Neural progenitor cell (in vitro differentiated cells): ENCODE measurements at regions not wholly inside any gene's neighbourhood (a gene's known extent, or its start where the extent isn't known, plus 50 kb on each side); places are given as distances from the start of the nearest gene placed in this dataset.

Experiments used
- DNase-seq: peaks from one replicate; pipeline ENCODE4 v3.0.0-alpha.2; 2016; ENCODE audit warnings: low spot score
- H2AFZ ChIP-seq: fragments of 200-600 bp; sonication (generic); replicated peaks from 2 replicates; pipeline ENCODE4 v1.6.1; 2016; ENCODE audit warnings: antibody characterized with exemption
- H3F3A ChIP-seq: fragments of 200-600 bp; sonication (generic); 2 replicates; pipeline ENCODE4 v1.6.1; 2016; ENCODE audit warnings: antibody characterized with exemption, low read depth
- H3K27ac ChIP-seq: fragments of 200-600 bp; sonication (generic); 2 replicates; pipeline ENCODE4 v1.5.1; 2016; ENCODE audit warnings: mild to moderate bottlenecking
- H3K27me3 ChIP-seq: fragments of 200-600 bp; sonication (generic); 2 replicates; pipeline ENCODE4 v1.6.1; 2016; ENCODE audit warnings: mild to moderate bottlenecking, moderate library complexity
- H3K36me3 ChIP-seq: fragments of 200-600 bp; sonication (generic); 2 replicates; pipeline ENCODE4 v1.5.1; 2016
- H3K4me1 ChIP-seq: fragments of 200-600 bp; sonication (generic); 2 replicates; pipeline ENCODE4 v1.6.1; 2016; ENCODE audit warnings: mixed run types
- H3K4me2 ChIP-seq: fragments of 200-600 bp; sonication (generic); 2 replicates; pipeline ENCODE4 v1.6.1; 2016
- H3K4me3 ChIP-seq: fragments of 200-600 bp; sonication (generic); 2 replicates; pipeline ENCODE4 v1.5.1; 2016
- H3K79me2 ChIP-seq: fragments of 200-600 bp; sonication (generic); 2 replicates; pipeline ENCODE4 v1.6.1; 2016; ENCODE audit warnings: low read depth
- H3K9ac ChIP-seq: fragments of 200-600 bp; sonication (generic); 2 replicates; pipeline ENCODE4 v1.6.1; 2016
- H3K9me3 ChIP-seq: fragments of 200-600 bp; sonication (generic); 2 replicates; pipeline ENCODE4 v1.5.1; 2016; ENCODE audit warnings: low read depth
- H4K20me1 ChIP-seq: fragments of 200-600 bp; sonication (generic); 2 replicates; pipeline ENCODE4 v1.6.1; 2016; ENCODE audit warnings: low read depth
- H3K27ac Mint-ChIP-seq: 3 replicates; pipeline ENCODE4 v1.8.0; 2021; ENCODE audit warnings: mixed read lengths
- H3K27me3 Mint-ChIP-seq: 2 replicates; pipeline ENCODE4 v1.8.0; 2022; ENCODE audit warnings: low read depth, mild to moderate bottlenecking, inconsistent platforms, moderate library complexity, mixed read lengths; ENCODE audit not compliant: insufficient read depth
- H3K36me3 Mint-ChIP-seq: 3 replicates; pipeline ENCODE4 v1.8.0; 2021; ENCODE audit warnings: mixed read lengths
- H3K4me1 Mint-ChIP-seq: 3 replicates; pipeline ENCODE4 v1.8.0; 2021; ENCODE audit warnings: mixed read lengths
- H3K4me3 Mint-ChIP-seq: 3 replicates; pipeline ENCODE4 v1.8.0; 2021; ENCODE audit warnings: mild to moderate bottlenecking, moderate library complexity, mixed read lengths
- H3K9me3 Mint-ChIP-seq: 3 replicates; pipeline ENCODE4 v1.8.0; 2020; ENCODE audit warnings: mixed read lengths
- EZH2 ChIP-seq: fragments of 200-600 bp; sonication (generic); IDR thresholded peaks from 2 replicates; pipeline ENCODE4 v1.6.1; 2017; ENCODE audit warnings: antibody characterized with exemption, mild to moderate bottlenecking, moderate library complexity
- EZH2phosphoT487 ChIP-seq: fragments of 200-600 bp; sonication (generic); IDR thresholded peaks from 2 replicates; pipeline ENCODE4 v1.6.1; 2017; ENCODE audit warnings: antibody characterized with exemption
- TF ChIP-seq, protein P1 (sequence below): fragments of 200-600 bp; sonication (generic); IDR thresholded peaks from 2 replicates; pipeline ENCODE4 v1.5.1; 2017; ENCODE audit warnings: antibody characterized with exemption, mild to moderate bottlenecking

DNA sequence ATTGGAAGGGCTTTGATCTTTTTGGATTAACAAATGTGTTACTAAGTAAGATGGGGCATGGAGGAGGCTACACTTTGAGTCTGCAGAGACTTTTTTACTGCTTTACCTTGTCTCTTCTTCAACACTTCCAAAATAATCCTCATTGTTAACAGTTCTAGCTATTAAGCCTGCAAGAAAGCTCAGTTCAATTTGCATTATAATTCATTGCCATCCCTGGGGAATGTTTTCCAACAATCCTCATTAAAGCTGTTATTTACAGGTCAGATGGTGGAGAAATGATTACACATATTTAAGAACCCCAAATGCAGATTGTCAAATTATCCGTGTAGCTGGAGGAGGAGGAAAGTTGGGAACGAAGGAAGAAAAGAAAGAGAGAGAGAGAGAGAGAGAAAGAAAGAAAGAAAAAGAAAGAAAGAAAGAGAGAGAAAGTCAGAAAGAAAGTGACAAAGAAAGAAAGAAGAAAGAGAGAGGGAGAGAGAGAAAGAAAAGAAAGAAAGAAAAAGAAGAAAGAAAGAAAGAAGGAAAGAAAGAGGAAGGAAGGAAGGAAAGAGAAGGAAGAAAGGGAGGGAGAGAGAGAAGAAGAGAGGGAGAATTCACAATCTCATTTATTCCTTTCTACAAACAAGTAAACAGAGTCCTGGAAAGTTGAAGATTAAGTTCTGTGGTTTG is 443.9 kb downstream of the INSC start:
- Histone ChIP-seq H4K20me1 (no peaks in the 10 kb centered on the region), H3K9ac (no peak overlapping the region), H3K36me3 (no peaks in the 10 kb centered on the region), H3K4me2 (peak overlapping the region; percentile 52), H3F3A (peaks cover 55% of the 10 kb centered on the region), H3K4me1 (peaks cover 67% of the 10 kb centered on the region), H3K27me3 (no peaks in the 10 kb centered on the region), H3K4me3 (peak overlapping the region; percentile 1), H2AFZ (no peak overlapping the region), H3K9me3 (no peaks in the 10 kb centered on the region), H3K27ac (peak overlapping the region; percentile 8), H3K79me2 (peaks cover 73% of the 10 kb centered on the region)
- Mint-ChIP-seq H3K27ac (no peak overlapping the region), H3K27me3 (peaks cover 5% of the 10 kb centered on the region), H3K4me3 (no peak overlapping the region), H3K4me1 (peaks cover 27% of the 10 kb centered on the region), H3K36me3 (no peaks in the 10 kb centered on the region), H3K9me3 (peaks cover 10% of the 10 kb centered on the region)
- TF ChIP-seq EZH2 (no peak), EZH2phosphoT487 (no peak)
- TF ChIP-seq, protein P1, sequence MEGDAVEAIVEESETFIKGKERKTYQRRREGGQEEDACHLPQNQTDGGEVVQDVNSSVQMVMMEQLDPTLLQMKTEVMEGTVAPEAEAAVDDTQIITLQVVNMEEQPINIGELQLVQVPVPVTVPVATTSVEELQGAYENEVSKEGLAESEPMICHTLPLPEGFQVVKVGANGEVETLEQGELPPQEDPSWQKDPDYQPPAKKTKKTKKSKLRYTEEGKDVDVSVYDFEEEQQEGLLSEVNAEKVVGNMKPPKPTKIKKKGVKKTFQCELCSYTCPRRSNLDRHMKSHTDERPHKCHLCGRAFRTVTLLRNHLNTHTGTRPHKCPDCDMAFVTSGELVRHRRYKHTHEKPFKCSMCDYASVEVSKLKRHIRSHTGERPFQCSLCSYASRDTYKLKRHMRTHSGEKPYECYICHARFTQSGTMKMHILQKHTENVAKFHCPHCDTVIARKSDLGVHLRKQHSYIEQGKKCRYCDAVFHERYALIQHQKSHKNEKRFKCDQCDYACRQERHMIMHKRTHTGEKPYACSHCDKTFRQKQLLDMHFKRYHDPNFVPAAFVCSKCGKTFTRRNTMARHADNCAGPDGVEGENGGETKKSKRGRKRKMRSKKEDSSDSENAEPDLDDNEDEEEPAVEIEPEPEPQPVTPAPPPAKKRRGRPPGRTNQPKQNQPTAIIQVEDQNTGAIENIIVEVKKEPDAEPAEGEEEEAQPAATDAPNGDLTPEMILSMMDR: no peak
- peak; percentile 26 for DNase-seq

DNA sequence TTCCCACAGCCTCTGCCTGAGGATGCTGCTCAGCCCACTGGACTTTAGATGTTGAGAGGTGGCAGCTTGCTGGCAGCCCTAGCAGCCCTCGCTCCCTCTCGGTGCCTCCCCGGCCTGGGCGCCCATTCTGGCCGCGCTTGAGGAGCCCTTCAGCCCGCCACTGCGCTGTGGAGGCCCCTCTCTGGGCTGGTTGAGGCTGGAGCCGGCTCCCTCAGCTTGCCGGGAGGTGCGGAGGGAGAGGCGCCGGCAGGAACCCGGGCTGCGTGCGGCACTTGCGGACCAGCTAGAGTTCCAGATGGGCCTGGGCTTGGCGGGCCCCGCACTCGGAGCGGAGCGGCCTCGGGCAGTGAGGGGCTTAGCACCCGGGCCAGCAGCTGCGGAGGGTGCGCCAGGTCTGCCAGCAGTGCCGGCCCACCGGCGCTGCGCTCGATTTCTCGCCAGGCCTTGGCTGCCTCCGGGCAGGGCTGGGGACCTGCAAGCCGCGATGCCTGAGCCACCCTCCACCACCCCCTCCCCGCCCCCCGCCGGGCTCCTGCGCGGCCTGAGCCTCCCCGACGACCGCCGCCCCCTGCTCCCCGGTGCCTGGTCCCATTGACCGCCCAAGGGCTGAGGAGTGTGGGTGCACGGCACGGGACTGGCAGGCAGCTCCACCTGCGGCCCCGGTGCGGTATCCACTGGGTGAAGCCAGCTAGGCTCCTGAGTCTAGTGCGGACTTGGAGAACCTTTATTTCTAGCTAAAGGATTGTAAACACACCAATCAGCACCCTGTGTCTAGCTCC is 446.2 kb downstream of the INSC start:
- Histone ChIP-seq H3K4me3 (no peak overlapping the region), H3F3A (peaks cover 57% of the 10 kb centered on the region), H3K36me3 (no peaks in the 10 kb centered on the region), H3K4me2 (no peak overlapping the region), H3K27ac (no peak overlapping the region), H3K27me3 (no peaks in the 10 kb centered on the region), H4K20me1 (no peaks in the 10 kb centered on the region), H3K79me2 (peaks cover 64% of the 10 kb centered on the region), H3K9me3 (no peaks in the 10 kb centered on the region), H2AFZ (no peak overlapping the region), H3K4me1 (peaks cover 63% of the 10 kb centered on the region), H3K9ac (no peak overlapping the region)
- Mint-ChIP-seq H3K36me3 (peaks cover 4% of the 10 kb centered on the region), H3K4me3 (no peak overlapping the region), H3K4me1 (peaks cover 22% of the 10 kb centered on the region), H3K9me3 (peaks cover 19% of the 10 kb centered on the region), H3K27me3 (peaks cover 2% of the 10 kb centered on the region), H3K27ac (no peak overlapping the region)
- TF ChIP-seq EZH2phosphoT487: no peak
- TF ChIP-seq, protein P1: no peak
- no peak for TF ChIP-seq EZH2
- DNase-seq: no peak

DNA sequence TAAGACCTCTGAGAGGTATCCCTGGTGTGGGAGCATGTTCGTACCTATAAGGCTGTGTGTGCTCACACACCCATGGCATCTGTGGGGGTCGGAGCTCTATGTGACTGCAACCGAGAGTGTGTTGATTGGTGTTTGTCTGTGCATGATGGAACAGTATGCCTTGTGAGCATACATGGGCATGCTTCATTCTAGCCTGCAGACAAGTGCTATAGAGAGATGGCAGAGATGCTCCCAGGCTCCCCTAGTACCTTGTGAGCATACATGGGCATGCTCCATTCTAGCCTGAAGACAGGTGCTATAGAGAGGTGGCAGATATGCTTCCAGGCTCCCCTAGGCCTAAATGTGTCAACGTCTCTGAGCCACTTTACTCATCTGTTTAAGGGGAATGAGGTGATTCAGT is 447.5 kb downstream of the INSC start:
- Mint-ChIP-seq H3K9me3 (peaks cover 21% of the 10 kb centered on the region), H3K27me3 (peaks cover 2% of the 10 kb centered on the region), H3K4me3 (no peak overlapping the region), H3K4me1 (peaks cover 22% of the 10 kb centered on the region), H3K27ac (no peak overlapping the region), H3K36me3 (peaks cover 4% of the 10 kb centered on the region)
- Histone ChIP-seq H2AFZ (no peak overlapping the region), H3K4me3 (no peak overlapping the region), H3K27me3 (no peaks in the 10 kb centered on the region), H4K20me1 (no peaks in the 10 kb centered on the region), H3K9ac (no peak overlapping the region), H3K4me1 (peaks cover 64% of the 10 kb centered on the region), H3F3A (peaks cover 46% of the 10 kb centered on the region), H3K36me3 (no peaks in the 10 kb centered on the region), H3K9me3 (no peaks in the 10 kb centered on the region), H3K79me2 (peaks cover 55% of the 10 kb centered on the region), H3K4me2 (peak overlapping the region; percentile 51), H3K27ac (peak overlapping the region; percentile 85)
- no peak for DNase-seq
- TF ChIP-seq EZH2 (no peak), EZH2phosphoT487 (no peak)
- TF ChIP-seq, protein P1: no peak
